GM21619 (cell line): ENCODE measurements at regions not wholly inside any gene's neighbourhood (a gene's known extent, or its start where the extent isn't known, plus 50 kb on each side); places are given as distances from the start of the nearest gene placed in this dataset.
"Not testable (repeated sequence)": the region's sequence is repeated elsewhere in the genome, so short reads cannot be mapped to it uniquely, and the experiment has no call there.

Experiments used
- ATAC-seq: cut with Tn5 transposase; IDR thresholded peaks from one replicate; pipeline ENCODE4 v1.9.1; 2021; ENCODE audit not compliant: unreplicated experiment

GRCh38 chr3:147159141-147159540 lies 247.2 kb downstream of the ZIC4 start:
- no peak for ATAC-seq

- ATAC-seq = no peak
Observed at GRCh38 chr3:147157631-147158030, 248.7 kb downstream of the ZIC4 start.

- ATAC-seq = not testable (repeated sequence)
Observed at GRCh38 chr3:147154988-147155387, 251.4 kb downstream of the ZIC4 start.

DNA sequence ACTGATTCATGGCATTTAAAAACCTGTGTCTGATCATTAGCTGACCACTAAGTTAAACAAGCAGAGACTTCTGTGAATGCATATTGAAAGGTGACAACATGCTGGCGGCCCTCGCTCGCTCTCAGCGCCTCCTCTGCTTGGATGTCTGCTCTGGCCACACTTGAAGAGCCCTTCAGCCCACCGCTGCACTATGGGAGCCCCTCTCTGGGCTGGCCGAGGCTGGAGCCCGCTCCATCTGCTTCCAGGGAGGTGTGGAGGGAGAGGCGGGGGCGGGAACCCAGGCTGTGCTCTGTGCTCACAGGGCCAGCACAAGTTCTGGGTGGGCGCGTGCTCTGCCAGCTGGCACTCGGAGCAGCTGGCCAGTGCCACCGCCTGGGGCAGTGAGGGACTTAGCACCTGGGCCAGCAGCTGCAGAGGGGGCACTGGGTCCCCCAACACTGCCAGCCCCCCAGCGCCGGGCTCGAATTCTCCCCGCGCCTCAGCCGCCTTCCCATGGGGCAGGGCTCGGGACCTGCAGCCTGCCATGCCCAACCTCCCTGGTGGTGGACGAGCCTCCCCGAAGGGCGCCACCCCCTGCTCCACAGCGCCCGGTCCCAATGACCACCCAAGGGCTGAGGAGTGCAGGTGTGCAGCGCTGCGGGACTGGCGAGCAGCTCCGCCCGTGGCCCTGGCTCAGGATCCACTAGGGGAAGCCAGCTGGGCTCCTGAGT lies 252.4 kb downstream of the ZIC4 start:
- no peak for ATAC-seq

GRCh38 chr3:147152476-147152875 lies 253.9 kb downstream of the ZIC4 start:
- no peak for ATAC-seq

DNA sequence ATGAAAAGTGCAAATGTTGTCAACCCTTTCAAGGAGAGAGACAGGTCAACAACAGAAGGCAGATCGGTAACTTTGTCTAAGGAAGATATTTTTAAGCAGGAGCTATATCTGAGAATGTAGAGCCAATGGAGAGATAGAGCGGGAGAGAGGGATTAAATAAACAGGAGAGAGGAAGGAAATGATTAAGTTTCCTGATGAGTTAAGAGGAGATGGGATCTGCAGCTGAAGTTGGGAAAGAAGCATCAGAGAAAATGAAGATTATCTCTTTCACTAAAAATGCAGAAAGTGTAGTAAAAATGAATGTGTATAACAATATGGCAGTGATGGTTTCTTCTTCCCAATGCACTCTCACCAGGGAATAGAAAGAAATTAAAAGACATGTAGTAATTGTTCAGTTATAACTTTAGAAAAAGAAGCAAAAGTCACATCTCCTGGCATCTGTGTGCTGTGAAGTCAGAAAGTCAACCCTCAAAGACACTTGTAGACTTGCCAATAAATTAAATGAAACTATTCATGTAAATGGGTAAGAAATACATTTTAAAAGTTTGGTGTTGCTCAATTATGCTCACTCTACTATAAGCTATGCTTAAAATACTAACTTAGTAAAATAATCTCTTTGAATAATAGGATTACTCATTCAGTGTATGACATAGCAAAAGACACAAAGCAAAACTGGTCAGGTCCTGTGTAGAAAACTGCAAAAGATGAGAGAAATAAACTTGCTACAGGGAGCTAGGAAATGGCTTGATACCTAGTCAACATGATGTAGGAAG lies 264.6 kb downstream of the ZIC4 start:
- ATAC-seq = no peak

DNA sequence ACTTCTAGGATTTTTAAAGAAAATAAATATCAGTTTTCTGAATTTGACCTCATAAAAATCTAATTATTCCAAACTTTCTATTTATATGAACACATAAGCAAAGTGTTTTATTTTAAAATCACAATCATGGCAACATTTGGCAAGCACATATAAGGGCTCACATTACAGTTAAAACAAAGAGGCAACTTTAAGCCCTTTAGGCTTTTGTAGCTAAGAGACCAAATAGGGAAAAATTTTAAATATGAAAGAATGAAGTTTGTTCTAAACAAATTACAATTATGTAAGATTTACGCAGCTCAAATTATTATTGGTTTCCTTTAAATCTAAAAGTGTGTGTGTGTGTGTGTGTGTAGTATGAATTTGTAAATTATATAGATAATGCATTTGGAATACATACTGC lies 267.0 kb downstream of the ZIC4 start:
- no peak for ATAC-seq

- ATAC-seq = no peak
Observed at GRCh38 chr3:147132168-147132567, 274.2 kb downstream of the ZIC4 start.

- ATAC-seq = no peak
Observed at GRCh38 chr3:147130461-147130860, 275.9 kb downstream of the ZIC4 start.

- ATAC-seq = no peak
Observed at GRCh38 chr3:147129665-147130064, 276.7 kb downstream of the ZIC4 start.

- ATAC-seq = no peak
Observed at GRCh38 chr3:147122350-147122749, 284.0 kb downstream of the ZIC4 start.

- no peak for ATAC-seq
Observed at GRCh38 chr3:147119989-147120388, 286.4 kb downstream of the ZIC4 start.

DNA sequence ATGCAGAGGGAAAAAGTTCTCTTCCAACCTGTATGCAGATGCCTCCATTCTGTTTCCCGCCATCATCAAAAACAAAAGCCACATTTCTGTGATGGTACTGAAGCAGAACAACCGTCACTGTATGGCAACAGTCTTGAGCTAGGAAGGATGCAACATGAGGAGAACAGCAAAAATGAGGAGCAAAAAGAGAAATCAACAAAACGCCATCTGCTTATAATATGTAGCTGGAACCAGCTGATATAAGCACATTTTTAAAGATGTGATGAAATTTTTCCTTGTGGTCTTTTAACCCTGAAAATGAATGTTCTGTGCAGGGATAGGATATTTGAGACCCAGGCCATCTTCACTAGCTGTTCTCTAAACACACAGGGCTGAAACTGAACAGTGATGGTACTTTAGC lies 287.0 kb downstream of the ZIC4 start:
- ATAC-seq = no peak

DNA sequence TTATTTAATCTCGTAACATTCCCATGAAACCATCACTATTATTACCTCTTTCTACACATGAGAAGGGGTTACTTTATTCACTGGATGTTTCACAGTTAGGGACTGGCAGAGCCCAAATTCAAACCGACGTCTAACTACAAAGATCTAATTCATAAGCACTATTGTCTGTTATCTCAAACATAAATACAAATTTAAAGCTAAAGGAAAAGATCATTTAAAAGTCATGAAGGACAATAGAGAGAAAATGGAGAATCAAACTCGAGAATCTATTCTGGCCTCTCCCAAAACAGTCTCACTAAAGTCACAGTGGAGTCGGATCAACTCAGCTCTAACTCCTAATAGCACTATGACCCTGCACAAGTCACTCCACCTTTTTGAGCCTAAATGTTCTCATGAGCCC lies 287.7 kb downstream of the ZIC4 start:
- ATAC-seq = no peak

DNA sequence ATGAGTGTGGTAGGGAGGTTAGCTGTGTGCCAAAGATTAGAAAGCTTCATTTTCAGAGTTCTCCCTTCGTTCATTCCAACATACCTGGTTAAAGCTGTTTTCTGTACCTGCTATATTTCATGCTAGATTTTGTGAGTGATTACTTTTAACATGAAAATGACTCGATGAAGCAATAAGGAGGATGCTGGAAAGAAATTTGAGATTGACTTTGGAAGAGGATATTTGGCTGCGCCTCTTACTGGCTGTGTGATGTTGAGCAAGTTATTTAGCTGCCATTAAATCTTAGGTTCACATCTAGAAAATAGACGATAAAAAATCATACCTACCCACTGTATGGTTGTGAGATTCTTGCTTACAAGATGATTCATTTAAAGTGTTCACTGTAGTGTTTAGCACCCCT lies 288.7 kb downstream of the ZIC4 start:
- ATAC-seq = no peak

DNA sequence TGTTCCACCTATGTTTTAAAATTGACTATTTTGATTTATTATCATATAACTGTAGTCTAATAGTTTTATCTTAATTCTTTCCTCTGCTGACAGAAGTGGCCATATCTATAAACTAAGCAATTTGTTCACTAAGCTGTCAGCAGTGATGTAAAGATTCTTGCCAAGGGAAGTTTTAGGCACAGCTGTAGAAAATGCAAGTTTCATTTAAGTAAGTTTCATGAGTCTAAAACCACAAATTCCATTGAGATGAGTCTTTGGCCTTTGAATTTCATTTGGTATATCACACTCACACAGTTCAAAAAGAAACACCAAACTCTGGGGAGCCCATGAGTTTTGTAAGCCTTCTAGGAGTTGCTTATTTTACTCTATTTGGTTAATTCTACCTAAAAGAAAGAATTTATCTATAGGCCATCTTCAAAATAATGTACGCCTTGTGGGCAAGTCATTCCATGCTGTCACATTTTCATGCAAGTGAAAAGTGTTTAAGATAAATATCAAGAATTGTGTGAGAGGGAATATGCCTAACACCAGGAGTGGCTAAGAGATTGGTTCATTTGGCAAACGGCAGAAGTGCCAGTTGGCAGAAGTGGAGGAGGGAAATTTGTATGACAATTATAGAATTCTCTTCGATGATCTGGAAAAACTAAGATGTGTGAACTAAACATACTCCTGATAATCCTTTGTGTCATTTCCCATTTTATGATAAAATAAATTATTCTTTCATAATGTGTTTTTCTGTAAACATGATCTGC lies 292.9 kb downstream of the ZIC4 start:
- ATAC-seq = no peak

DNA sequence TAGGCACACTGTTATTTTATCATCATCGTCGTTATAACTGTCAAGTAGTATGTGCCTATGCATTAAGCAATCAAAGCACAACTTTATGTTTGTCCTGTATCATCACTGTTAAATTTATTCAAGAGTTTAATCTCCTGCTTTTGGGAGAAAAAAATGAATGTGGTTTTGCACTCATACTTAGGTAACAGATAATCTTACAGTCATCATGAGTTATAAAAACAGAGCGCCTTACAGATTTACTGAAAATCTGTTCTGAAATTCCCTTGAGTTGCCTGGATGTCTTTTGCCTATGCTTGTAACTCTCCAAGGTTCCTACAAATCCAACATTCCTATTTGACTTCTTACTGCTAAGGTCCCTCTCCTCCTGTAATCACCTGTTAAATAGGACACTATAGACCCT lies 307.3 kb downstream of the ZIC4 start:
- ATAC-seq = no peak

- ATAC-seq = no peak
Observed at GRCh38 chr3:147090461-147090860, 315.9 kb downstream of the ZIC4 start.

GRCh38 chr3:147089286-147089685 lies 317.1 kb downstream of the ZIC4 start:
- ATAC-seq = no peak

- not testable (repeated sequence) for ATAC-seq
Observed at GRCh38 chr3:147059500-147059899, 346.8 kb downstream of the ZIC4 start.

- no peak for ATAC-seq
Observed at GRCh38 chr3:147049821-147050220, 356.5 kb downstream of the ZIC4 start.

DNA sequence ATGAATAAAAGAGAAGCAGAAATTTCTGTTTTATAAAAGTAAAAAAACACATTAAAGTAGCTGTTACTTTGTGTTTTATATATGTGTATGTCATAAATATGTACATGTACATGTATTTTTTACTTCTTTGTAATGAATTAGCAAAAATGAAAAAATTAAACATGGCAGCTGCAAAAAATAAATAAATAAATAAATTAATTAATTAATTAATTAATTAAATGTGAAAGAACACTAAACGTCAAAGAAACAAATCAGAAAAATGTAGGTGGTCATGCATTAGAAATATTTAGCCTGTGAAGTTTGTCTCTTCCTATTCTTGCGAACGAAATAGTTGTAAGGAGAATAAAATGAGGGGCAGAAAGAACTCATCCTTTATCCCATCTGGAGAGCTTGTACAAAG lies 357.0 kb downstream of the ZIC4 start:
- ATAC-seq = no peak
